Keratinocyte (primary cell): ENCODE measurements at regions not wholly inside any gene's neighbourhood (a gene's known extent, or its start where the extent isn't known, plus 50 kb on each side); places are given as distances from the start of the nearest gene placed in this dataset.

Experiments
- DNase-seq: peaks from one replicate; pipeline ENCODE4 v3.0.0-alpha.2; 2011; ENCODE audit warnings: low read depth, missing footprints, low spot score
- FAIRE-seq: peaks from 2 replicates; lab custom pipeline; 2011; peaks lifted over from hg19 to GRCh38; lab: Jason Lieb, UNC
- H2AFZ ChIP-seq: 2 replicates; pipeline ENCODE4 v1.6.0; 2012; ENCODE audit warnings: low read length, control low read depth, inconsistent platforms; ENCODE audit not compliant: control insufficient read depth
- H3K27ac ChIP-seq: 2 replicates; pipeline ENCODE4 v1.5.1; 2011; ENCODE audit warnings: low read length; ENCODE audit not compliant: control insufficient read depth, insufficient read depth
- H3K27me3 ChIP-seq: 3 replicates; pipeline ENCODE4 v1.6.0; 2011; ENCODE audit warnings: low read length; ENCODE audit not compliant: control insufficient read depth, insufficient read depth; ENCODE audit errors: extremely low read depth
- H3K36me3 ChIP-seq, 2 experiments: 2 replicates in 1 of 2; 3 replicates in 1 of 2; pipeline ENCODE4 v1.5.1; 2011; ENCODE audit warnings: low read length in 2 of 2, mild to moderate bottlenecking in 1 of 2; ENCODE audit not compliant: control insufficient read depth in 2 of 2, insufficient read depth in 2 of 2; ENCODE audit errors: extremely low read depth in 1 of 2
- H3K4me1 ChIP-seq: 3 replicates; pipeline ENCODE4 v1.5.1; 2011; ENCODE audit warnings: low read length; ENCODE audit not compliant: control insufficient read depth, insufficient read depth; ENCODE audit errors: extremely low read depth
- H3K4me2 ChIP-seq: 3 replicates; pipeline ENCODE4 v1.6.0; 2011; ENCODE audit warnings: low read depth, low read length; ENCODE audit not compliant: control insufficient read depth, insufficient read depth; ENCODE audit errors: extremely low read depth
- H3K4me3 ChIP-seq, 3 experiments: fragments of 200-600 bp in 1 of 3; sonication (generic) in 1 of 3; 2 replicates in 2 of 3; 3 replicates in 1 of 3; pipeline ENCODE4 v1.5.1; 2011 to 2016; ENCODE audit warnings: low read length in 3 of 3, mild to moderate bottlenecking in 3 of 3, control low read depth in 2 of 3, inconsistent platforms in 1 of 3, low read depth in 1 of 3, mixed read lengths in 1 of 3, mixed run types in 1 of 3, moderate library complexity in 1 of 3; ENCODE audit not compliant: control insufficient read depth in 2 of 3, insufficient read depth in 2 of 3; ENCODE audit errors: extremely low read depth in 1 of 3
- H3K79me2 ChIP-seq: 2 replicates; pipeline ENCODE4 v1.6.0; 2012; ENCODE audit warnings: low read length; ENCODE audit not compliant: control insufficient read depth, insufficient read depth
- H3K9ac ChIP-seq: 3 replicates; pipeline ENCODE4 v1.6.0; 2011; ENCODE audit warnings: low read length; ENCODE audit not compliant: control insufficient read depth, insufficient read depth; ENCODE audit errors: extremely low read depth
- H3K9me1 ChIP-seq: 3 replicates; pipeline ENCODE4 v1.6.0; 2011; ENCODE audit warnings: low read length; ENCODE audit not compliant: control insufficient read depth, insufficient read depth; ENCODE audit errors: extremely low read depth
- H3K9me3 ChIP-seq: 2 replicates; pipeline ENCODE4 v1.5.1; 2012; ENCODE audit warnings: low read depth, low read length; ENCODE audit not compliant: control insufficient read depth
- H4K20me1 ChIP-seq: 3 replicates; pipeline ENCODE4 v1.6.0; 2011; ENCODE audit warnings: low read length; ENCODE audit not compliant: control insufficient read depth, insufficient read depth; ENCODE audit errors: extremely low read depth
- EZH2 ChIP-seq: IDR thresholded peaks from one replicate; pipeline ENCODE4 v1.6.1; 2012; ENCODE audit warnings: inconsistent platforms, mild to moderate bottlenecking, low read length, moderate library complexity
- dilution Hi-C: fragments of 300-500 bp; cut with MboI; formaldehyde crosslinking; loops from one replicate; pipeline ENCODE4 v1.7.0; 2020; ENCODE audit warnings: low sequenced_read_pairs; ENCODE audit not compliant: extremely low pct_ligation_motif_present
- TF ChIP-seq, protein P1 (sequence below), 3 experiments: IDR thresholded peaks in 1 of 3; conservative IDR thresholded peaks in 1 of 3; optimal IDR thresholded peaks in 1 of 3; 2 replicates in 2 of 3; 3 replicates in 1 of 3; pipeline versions ENCODE3 to v1.5.1; 2011; ENCODE audit warnings: low read length in 3 of 3, mild to moderate bottlenecking in 3 of 3, moderate library complexity in 2 of 3, control low read depth in 1 of 3, inconsistent platforms in 1 of 3; ENCODE audit not compliant: insufficient read depth in 2 of 3; ENCODE audit errors: extremely low read depth in 1 of 3

DNA sequence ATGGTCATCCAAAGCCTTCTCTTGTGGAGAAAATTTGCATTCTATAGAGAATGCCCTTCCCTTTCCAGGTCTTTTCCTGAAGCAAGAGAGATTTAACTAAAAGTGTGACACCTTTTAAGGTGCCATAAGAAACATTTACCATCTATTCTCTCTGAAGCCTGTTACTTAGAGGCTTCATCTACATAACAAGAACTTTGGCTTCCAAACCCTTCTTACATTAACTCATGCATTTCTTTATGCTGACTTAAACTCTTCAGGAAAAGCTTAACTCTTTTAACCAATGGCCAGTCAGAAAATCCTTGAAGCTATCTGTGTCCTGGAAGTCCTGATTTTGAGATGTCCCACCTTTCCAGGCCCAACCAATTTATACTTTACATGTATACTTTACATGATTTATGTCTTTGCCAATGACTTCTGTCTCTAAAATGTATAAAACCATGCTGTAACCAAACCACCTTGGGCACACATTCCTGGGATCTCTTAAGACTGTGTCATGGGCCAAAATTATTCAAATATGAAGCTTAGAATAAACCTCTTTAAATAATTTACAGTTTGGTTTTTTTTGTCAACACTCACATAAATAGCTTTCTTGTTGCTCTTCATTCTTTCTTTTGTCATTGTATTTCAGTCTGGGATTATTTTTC is 472.6 kb upstream of the NECTIN3 start:
- no peak for FAIRE-seq
- dilution Hi-C loops: no loop called here
- no peaks in the 10 kb centered on the region for H4K20me1 ChIP-seq
- no peak for TF ChIP-seq EZH2
- TF ChIP-seq, protein P1, sequence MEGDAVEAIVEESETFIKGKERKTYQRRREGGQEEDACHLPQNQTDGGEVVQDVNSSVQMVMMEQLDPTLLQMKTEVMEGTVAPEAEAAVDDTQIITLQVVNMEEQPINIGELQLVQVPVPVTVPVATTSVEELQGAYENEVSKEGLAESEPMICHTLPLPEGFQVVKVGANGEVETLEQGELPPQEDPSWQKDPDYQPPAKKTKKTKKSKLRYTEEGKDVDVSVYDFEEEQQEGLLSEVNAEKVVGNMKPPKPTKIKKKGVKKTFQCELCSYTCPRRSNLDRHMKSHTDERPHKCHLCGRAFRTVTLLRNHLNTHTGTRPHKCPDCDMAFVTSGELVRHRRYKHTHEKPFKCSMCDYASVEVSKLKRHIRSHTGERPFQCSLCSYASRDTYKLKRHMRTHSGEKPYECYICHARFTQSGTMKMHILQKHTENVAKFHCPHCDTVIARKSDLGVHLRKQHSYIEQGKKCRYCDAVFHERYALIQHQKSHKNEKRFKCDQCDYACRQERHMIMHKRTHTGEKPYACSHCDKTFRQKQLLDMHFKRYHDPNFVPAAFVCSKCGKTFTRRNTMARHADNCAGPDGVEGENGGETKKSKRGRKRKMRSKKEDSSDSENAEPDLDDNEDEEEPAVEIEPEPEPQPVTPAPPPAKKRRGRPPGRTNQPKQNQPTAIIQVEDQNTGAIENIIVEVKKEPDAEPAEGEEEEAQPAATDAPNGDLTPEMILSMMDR (optimal IDR thresholded peaks at IDR 0.05 in 1 of 3, IDR thresholded peaks at IDR 0.05 in 1 of 3, conservative IDR thresholded peaks at IDR 0.05 in 1 of 3; ENCODE audit: extremely low read depth in 1 of 3, insufficient read depth in 2 of 3, low read length in 3 of 3): no peak
- H3K9ac ChIP-seq: no peak overlapping the region
- no peak overlapping the region for H3K27ac ChIP-seq
- no peaks in the 10 kb centered on the region for H3K79me2 ChIP-seq
- no peak overlapping the region for H3K4me2 ChIP-seq
- no peaks in the 10 kb centered on the region for H3K9me1 ChIP-seq
- H3K9me3 ChIP-seq: no peaks in the 10 kb centered on the region
- H3K4me3 ChIP-seq: no peak overlapping the region
- H2AFZ ChIP-seq: no peak overlapping the region
- H3K4me1 ChIP-seq: no peaks in the 10 kb centered on the region
- H3K36me3 ChIP-seq: no peaks in the 10 kb centered on the region
- no peak for DNase-seq
- no peaks in the 10 kb centered on the region for H3K27me3 ChIP-seq

DNA sequence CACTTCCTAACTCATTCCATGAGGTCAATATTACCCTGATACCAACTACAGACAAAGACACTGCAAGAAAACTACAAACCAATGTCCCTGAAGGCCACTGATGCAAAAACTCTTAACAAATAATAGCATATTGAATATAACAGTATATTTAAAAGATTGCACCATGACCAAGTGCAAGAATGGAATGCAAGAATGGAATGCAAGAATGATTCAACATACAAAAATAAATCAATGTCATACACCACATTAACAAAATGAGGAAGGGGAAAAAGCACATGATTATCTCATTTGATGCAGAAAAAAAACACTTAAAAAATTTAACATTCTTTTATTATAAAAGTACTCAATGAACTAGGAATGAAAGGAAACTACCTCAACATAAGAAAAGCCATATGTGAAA is 463.1 kb upstream of the NECTIN3 start:
- Histone ChIP-seq H4K20me1 (no peaks in the 10 kb centered on the region), H3K9me1 (no peaks in the 10 kb centered on the region), H3K27me3 (no peaks in the 10 kb centered on the region), H3K27ac (no peak overlapping the region), H3K9me3 (no peaks in the 10 kb centered on the region), H3K4me3 (no peak overlapping the region), H2AFZ (no peak overlapping the region), H3K36me3 (no peaks in the 10 kb centered on the region), H3K4me1 (no peaks in the 10 kb centered on the region), H3K4me2 (no peak overlapping the region), H3K79me2 (no peaks in the 10 kb centered on the region), H3K9ac (no peak overlapping the region)
- FAIRE-seq: no peak
- no peak for DNase-seq
- TF ChIP-seq, protein P1 (optimal IDR thresholded peaks at IDR 0.05 in 1 of 3, IDR thresholded peaks at IDR 0.05 in 1 of 3, conservative IDR thresholded peaks at IDR 0.05 in 1 of 3; ENCODE audit: extremely low read depth in 1 of 3, insufficient read depth in 2 of 3, low read length in 3 of 3): no peak
- TF ChIP-seq EZH2: no peak
- dilution Hi-C loops: no loop called here
